K562 (cell line): ENCODE measurements at regions not wholly inside any gene's neighbourhood (a gene's known extent, or its start where the extent isn't known, plus 50 kb on each side); places are given as distances from the start of the nearest gene placed in this dataset.
"Not testable (repeated sequence)": the region's sequence is repeated elsewhere in the genome, so short reads cannot be mapped to it uniquely, and the experiment has no call there.

Experiments used
- CBX8 ChIP-seq: fragments of 200-600 bp; sonication (generic); IDR thresholded peaks from 2 replicates; pipeline ENCODE4 v1.6.1; 2012; ENCODE audit warnings: borderline replicate concordance, mixed run types, low read depth, mild to moderate bottlenecking, moderate library complexity, mixed read lengths, low read length, control low read depth, inconsistent platforms; ENCODE audit not compliant: poor library complexity, severe bottlenecking; ENCODE audit errors: extremely low read depth
- CCAR2 ChIP-seq: fragments of 200-400 bp; formaldehyde crosslinking; IDR thresholded peaks from 2 replicates; pipeline ENCODE4 v1.6.1; 2017; ENCODE audit warnings: mild to moderate bottlenecking, low read depth, low read length
- CEBPB ChIP-seq: fragments of 450-650 bp; IDR thresholded peaks from 2 replicates; pipeline ENCODE4 v1.6.1; 2016; ENCODE audit warnings: missing genetic modification characterization, missing compliant biosample characterization
- HOMEZ ChIP-seq: fragments of 250-450 bp; sonication (Bioruptor Pico); IDR thresholded peaks from 2 replicates; pipeline ENCODE4 v1.4.0; 2020; ENCODE audit warnings: mild to moderate bottlenecking, moderate library complexity
- SREBF1 ChIP-seq: fragments of 150-350 bp; IDR thresholded peaks from 2 replicates; pipeline ENCODE4 v1.6.1; 2014; ENCODE audit warnings: antibody characterized with exemption, low read depth, low read length, borderline replicate concordance
- TAF1 ChIP-seq: IDR thresholded peaks from 2 replicates; pipeline ENCODE4 v1.6.1; 2011; ENCODE audit warnings: mild to moderate bottlenecking, low read length, moderate library complexity; ENCODE audit not compliant: insufficient read depth, control insufficient read depth, severe bottlenecking; ENCODE audit errors: extremely low read depth

GRCh38 chr12:59326457-59326856 is 269.4 kb upstream of the SLC16A7 start:
- TF ChIP-seq CBX8; HOMEZ (CRISPR knock-in tag); TAF1; CCAR2; SREBF1; CEBPB (tag): not testable (repeated sequence)
